ENCODE measurements at regions not wholly inside any gene's neighbourhood (a gene's known extent, or its start where the extent isn't known, plus 50 kb on each side); places are given as distances from the start of the nearest gene placed in this dataset.
"Not testable (repeated sequence)": the region's sequence is repeated elsewhere in the genome, so short reads cannot be mapped to it uniquely, and the experiment has no call there.

DNA sequence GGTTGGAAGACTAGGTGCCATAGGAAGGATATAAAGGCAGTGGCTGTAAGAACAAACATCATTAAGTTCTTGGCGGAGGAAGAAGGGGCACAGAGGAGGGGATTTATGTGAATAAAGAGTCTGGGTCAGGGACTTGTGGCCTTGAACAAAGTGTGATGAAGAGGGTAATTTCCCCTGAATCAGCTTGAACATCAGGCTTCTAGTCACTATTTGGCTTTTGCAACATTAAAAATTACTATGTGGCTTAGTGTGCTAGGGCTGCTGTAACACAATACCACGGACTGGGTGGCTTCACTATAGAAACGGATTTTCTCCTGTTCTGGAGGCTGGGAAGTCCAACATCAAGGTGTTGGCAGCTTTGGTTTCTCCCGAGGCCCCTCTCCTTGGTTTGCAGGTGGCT, 70.5 kb upstream of the CNIH3 start:
- Histone ChIP-seq H3K36me3 (ENCODE audit: control insufficient read depth, insufficient read depth, low read length) (no peaks in the 10 kb centered on the region), H3K9me3 (ENCODE audit: control insufficient read depth, low read length) (no peaks in the 10 kb centered on the region), H3K27ac (ENCODE audit: low read depth, low read length) (no peak overlapping the region), H3K4me3 (ENCODE audit: low read length) (no peak overlapping the region), H3K4me1 (ENCODE audit: control insufficient read depth, insufficient read depth, low read length) (no peaks in the 10 kb centered on the region), H3K9ac (ENCODE audit: extremely low read depth, low read length, poor library complexity, severe bottlenecking) (no peak overlapping the region), H3K27me3 (ENCODE audit: control insufficient read depth, insufficient read depth, low read length, poor library complexity, severe bottlenecking) (no peaks in the 10 kb centered on the region)
- H3K4me3 Mint-ChIP-seq, result no peak overlapping the region
- no peaks in the 10 kb centered on the region for H3K27me3 Mint-ChIP-seq (ENCODE audit: insufficient read depth)
- no peak for TF ChIP-seq CTCF (conservative IDR thresholded peaks at IDR 0.05)
- no peaks in the 10 kb centered on the region for H3K36me3 Mint-ChIP-seq (ENCODE audit: low read depth)
- H3K9me3 Mint-ChIP-seq, result no peaks in the 10 kb centered on the region
- no peak overlapping the region for H3K27ac Mint-ChIP-seq
- 88% methylated on average over 4 of the region's 4 CpGs for WGBS, 2 experiments (ENCODE audit: insufficient coverage in 1 of 2, insufficient read length in 1 of 2)
- no peak for DNase-seq
- H3K4me1 Mint-ChIP-seq, result peaks cover 10% of the 10 kb centered on the region

- H3K4me3 ChIP-seq (ENCODE audit: low read length), result no peak overlapping the region
- 94% methylated on average over 3 to 4 of the region's 4 CpGs for WGBS, 2 experiments (ENCODE audit: insufficient coverage in 1 of 2, insufficient read length in 1 of 2)
- peaks cover 4% of the 10 kb centered on the region for H3K4me1 Mint-ChIP-seq
Measured at GRCh38 chr1:224548676-224549075, 67.4 kb upstream of the CNIH3 start.

DNA sequence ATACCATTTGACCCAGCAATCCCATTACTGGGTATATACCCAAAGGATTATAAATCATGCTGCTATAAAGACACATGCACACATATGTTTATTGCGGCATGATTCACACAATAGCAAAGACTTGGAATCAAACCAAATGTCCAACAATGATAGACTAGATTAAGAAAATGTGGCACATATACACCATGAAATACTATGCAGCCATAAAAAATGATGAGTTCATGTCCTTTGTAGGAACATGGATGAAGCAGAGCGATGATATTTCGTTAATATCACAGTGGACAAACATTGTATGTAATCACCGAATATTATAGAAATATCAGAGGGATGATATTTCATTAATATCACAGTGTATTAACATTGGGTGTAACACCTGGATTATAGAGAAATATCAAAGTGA, 64.9 kb upstream of the CNIH3 start:
- 93% methylated on average over 4 of the region's 4 CpGs; no CpG with 5 or more reads in 1 of the 2 experiments for WGBS, 2 experiments (ENCODE audit: insufficient coverage in 1 of 2, insufficient read length in 1 of 2)
- H3K4me3 Mint-ChIP-seq; H3K36me3 Mint-ChIP-seq (ENCODE audit: low read depth); DNase-seq; H3K27ac Mint-ChIP-seq; H3K27me3 ChIP-seq (ENCODE audit: control insufficient read depth, insufficient read depth, low read length, poor library complexity, severe bottlenecking); H3K4me1 Mint-ChIP-seq; H3K36me3 ChIP-seq (ENCODE audit: control insufficient read depth, insufficient read depth, low read length); H3K9me3 Mint-ChIP-seq; H3K27ac ChIP-seq (ENCODE audit: low read depth, low read length); H3K27me3 Mint-ChIP-seq (ENCODE audit: insufficient read depth); H3K4me1 ChIP-seq (ENCODE audit: control insufficient read depth, insufficient read depth, low read length); H3K9me3 ChIP-seq (ENCODE audit: control insufficient read depth, low read length); H3K4me3 ChIP-seq (ENCODE audit: low read length); H3K9ac ChIP-seq (ENCODE audit: extremely low read depth, low read length, poor library complexity, severe bottlenecking): not testable (repeated sequence)

More at GRCh38 chr1:224548676-224549075, 67.4 kb upstream of the CNIH3 start:
- H3K27me3 Mint-ChIP-seq (ENCODE audit: insufficient read depth), result no peaks in the 10 kb centered on the region
- H3K27ac Mint-ChIP-seq, result no peak overlapping the region
- H3K9me3 Mint-ChIP-seq, result no peaks in the 10 kb centered on the region
- no peaks in the 10 kb centered on the region for H3K27me3 ChIP-seq (ENCODE audit: control insufficient read depth, insufficient read depth, low read length, poor library complexity, severe bottlenecking)
- H3K4me3 Mint-ChIP-seq, result no peak overlapping the region
- H3K9me3 ChIP-seq (ENCODE audit: control insufficient read depth, low read length), result no peaks in the 10 kb centered on the region
- TF ChIP-seq CTCF (conservative IDR thresholded peaks at IDR 0.05), result no peak
- H3K4me1 ChIP-seq (ENCODE audit: control insufficient read depth, insufficient read depth, low read length), result no peaks in the 10 kb centered on the region
- H3K36me3 Mint-ChIP-seq (ENCODE audit: low read depth), result no peaks in the 10 kb centered on the region
- H3K36me3 ChIP-seq (ENCODE audit: control insufficient read depth, insufficient read depth, low read length), result no peaks in the 10 kb centered on the region
- no peak overlapping the region for H3K9ac ChIP-seq (ENCODE audit: extremely low read depth, low read length, poor library complexity, severe bottlenecking)
- H3K27ac ChIP-seq (ENCODE audit: low read depth, low read length), result no peak overlapping the region
- no peak for DNase-seq

GRCh38 chr1:224554056-224554455, 62.1 kb upstream of the CNIH3 start:
- H3K36me3 ChIP-seq (ENCODE audit: control insufficient read depth, insufficient read depth, low read length), result no peaks in the 10 kb centered on the region
- H3K4me3 ChIP-seq (ENCODE audit: low read length), result no peak overlapping the region
- DNase-seq, result no peak
- Mint-ChIP-seq H3K4me1 (no peaks in the 10 kb centered on the region), H3K36me3 (ENCODE audit: low read depth) (no peaks in the 10 kb centered on the region), H3K4me3 (no peak overlapping the region), H3K27ac (no peak overlapping the region), H3K27me3 (ENCODE audit: insufficient read depth) (peaks cover 2% of the 10 kb centered on the region), H3K9me3 (no peaks in the 10 kb centered on the region)
- H3K27me3 ChIP-seq (ENCODE audit: control insufficient read depth, insufficient read depth, low read length, poor library complexity, severe bottlenecking), result no peaks in the 10 kb centered on the region
- WGBS, 2 experiments (ENCODE audit: insufficient coverage in 1 of 2, insufficient read length in 1 of 2), result 90% methylated on average over 4 of the region's 4 CpGs
- no peak for TF ChIP-seq CTCF (conservative IDR thresholded peaks at IDR 0.05)
- no peaks in the 10 kb centered on the region for H3K9me3 ChIP-seq (ENCODE audit: control insufficient read depth, low read length)
- no peak overlapping the region for H3K9ac ChIP-seq (ENCODE audit: extremely low read depth, low read length, poor library complexity, severe bottlenecking)
- H3K4me1 ChIP-seq (ENCODE audit: control insufficient read depth, insufficient read depth, low read length), result no peaks in the 10 kb centered on the region
- no peak overlapping the region for H3K27ac ChIP-seq (ENCODE audit: low read depth, low read length)
